RPMI8226 (cell line): ENCODE measurements at regions not wholly inside any gene's neighbourhood (a gene's known extent, or its start where the extent isn't known, plus 50 kb on each side); places are given as distances from the start of the nearest gene placed in this dataset.
A peak's percentile ranks its signal among the peaks of the same experiment; 100 is the strongest.
"Not testable (repeated sequence)": the region's sequence is repeated elsewhere in the genome, so short reads cannot be mapped to it uniquely, and the experiment has no call there.

Experiments
- DNase-seq: peaks from one replicate; pipeline ENCODE4 v3.0.0-alpha.2; 2015

DNA sequence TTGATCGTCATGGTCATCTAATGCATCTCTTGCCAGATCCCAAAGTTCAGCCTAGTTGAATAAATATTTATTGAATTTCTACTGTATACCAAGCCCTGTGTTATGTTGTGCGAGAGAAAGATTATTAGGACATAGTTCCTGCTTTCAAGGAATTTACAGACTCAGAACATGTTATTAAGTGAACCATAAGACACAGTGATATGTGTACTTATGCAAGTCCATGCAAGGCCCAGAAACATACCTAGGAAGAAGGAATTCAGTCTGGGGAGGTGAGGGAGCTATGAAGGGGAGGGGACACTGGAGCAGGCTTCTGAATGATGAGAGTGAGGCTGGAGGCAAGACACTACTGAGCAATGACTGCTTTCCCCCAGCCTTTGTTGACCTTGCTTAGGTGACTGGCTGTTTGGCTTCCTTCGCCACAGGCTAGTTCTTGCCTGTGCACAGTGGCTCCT is 81.4 kb downstream of the ACAA2 start:
- no peak for DNase-seq

- no peak for DNase-seq
These were observed 81.9 kb downstream of the ACAA2 start for GRCh38 chr18:49731421-49731841.

GRCh38 chr18:49730951-49731391 is 82.4 kb downstream of the ACAA2 start:
- no peak for DNase-seq

GRCh38 chr18:49728542-49728941 is 84.8 kb downstream of the ACAA2 start:
- DNase-seq = peak; percentile 71

GRCh38 chr18:49727816-49728215 is 85.5 kb downstream of the ACAA2 start:
- DNase-seq = no peak

DNA sequence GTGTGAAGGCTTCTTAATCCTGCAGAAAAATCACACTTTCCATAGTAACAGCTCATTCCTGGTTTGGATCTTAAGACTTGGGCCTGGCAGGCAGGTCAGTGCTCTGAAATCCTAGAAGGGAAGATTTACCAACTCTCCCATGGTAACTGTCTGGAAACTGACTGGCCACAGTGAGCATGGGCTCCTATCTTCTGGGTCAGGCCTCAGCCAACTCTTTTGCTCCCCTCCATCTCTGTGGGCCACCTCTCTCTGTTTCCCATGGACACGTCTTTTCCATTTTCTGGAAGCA is 86.7 kb downstream of the ACAA2 start:
- no peak for DNase-seq

DNA sequence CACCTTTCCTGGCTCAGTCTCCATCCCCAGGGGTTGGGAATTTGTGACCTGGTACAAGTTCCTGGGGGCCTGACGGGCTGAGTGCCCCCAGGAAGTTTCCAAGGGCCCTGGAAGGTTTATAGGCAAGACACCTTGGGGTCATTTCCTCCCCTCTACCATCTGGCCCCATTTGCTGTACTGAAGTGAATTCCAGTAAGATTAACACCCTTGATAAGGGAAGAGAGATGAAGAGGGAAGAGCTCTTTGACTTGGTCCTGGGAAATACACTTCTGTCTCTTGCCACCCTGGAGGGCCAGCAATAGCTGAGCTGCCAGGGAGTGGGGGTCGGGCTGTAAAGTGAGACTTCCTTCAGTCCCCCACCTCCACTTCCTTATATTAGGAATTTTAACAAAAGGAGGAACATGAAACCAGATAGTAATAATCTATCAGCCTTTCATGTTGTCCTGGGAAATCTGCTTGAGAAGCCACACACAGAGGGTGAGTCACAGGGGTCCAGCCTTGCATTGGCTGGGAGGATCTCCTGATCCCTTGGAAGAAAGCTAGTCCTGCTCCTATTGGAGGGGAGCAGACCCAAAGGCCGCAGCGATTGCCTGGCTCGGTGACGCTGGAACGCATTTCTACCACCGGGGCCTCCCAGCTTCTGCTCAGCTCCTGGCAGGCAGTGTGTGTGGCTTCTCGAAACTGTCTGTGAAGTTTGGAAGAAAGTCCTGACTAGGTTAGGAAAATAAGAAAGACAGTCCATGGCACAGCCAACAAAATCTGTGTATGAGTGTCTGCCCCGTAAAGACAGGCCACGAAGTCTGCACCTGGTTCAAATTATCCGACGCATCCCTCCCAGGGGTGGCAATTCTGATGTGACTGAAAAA is 87.3 kb downstream of the ACAA2 start:
- DNase-seq = no peak

DNA sequence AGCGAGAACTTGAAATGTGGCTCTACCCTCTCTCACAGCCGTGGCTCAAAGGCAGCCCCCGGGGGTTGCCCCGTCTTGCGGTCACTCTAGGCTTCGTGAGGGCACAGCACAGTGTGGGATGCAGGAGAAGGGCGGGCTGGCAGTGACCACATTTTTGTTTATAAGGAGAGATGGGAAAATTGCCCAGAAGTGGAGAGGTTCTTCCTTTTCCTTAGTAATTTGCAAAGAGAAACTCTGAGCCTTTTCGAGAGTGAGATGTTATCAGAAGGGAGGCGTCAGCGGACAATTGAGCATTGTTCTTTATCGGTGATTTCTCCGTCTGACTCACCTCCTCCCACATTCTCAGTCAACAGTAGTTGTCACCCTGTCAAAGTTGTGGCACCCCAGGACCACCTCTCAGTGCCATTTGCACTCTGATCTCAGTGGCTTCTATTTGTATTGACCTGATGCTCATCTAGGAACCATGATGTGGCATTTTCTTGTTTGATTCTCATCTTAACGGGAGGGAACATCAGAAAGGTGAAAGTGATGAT is 89.6 kb downstream of the ACAA2 start:
- DNase-seq = no peak

DNA sequence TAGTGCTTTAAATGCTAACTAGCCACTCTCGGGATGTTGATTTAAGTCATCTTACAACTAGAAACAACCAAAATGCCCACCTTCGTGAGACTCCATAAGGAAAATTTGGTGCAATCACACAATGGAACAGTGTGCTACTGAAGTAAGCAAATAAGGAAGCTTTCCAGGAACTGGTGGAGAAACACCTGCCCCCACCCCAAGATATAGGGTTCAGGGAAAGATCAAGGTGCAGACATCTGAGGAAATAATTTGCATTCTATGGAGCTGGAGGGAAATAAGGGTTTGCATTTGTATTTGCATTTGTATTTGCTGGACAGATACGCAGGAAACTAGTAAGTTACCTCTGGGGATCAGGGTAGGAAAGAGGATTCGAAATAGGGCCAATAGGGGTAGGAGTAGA is 90.9 kb downstream of the ACAA2 start:
- DNase-seq = no peak

- DNase-seq = no peak
These were observed 91.4 kb downstream of the ACAA2 start for GRCh38 chr18:49721981-49722380.

- not testable (repeated sequence) for DNase-seq
These were observed 92.4 kb downstream of the ACAA2 start for GRCh38 chr18:49720944-49721343.

- DNase-seq = no peak
These were observed 95.7 kb downstream of the ACAA2 start for GRCh38 chr18:49717617-49718016.

DNA sequence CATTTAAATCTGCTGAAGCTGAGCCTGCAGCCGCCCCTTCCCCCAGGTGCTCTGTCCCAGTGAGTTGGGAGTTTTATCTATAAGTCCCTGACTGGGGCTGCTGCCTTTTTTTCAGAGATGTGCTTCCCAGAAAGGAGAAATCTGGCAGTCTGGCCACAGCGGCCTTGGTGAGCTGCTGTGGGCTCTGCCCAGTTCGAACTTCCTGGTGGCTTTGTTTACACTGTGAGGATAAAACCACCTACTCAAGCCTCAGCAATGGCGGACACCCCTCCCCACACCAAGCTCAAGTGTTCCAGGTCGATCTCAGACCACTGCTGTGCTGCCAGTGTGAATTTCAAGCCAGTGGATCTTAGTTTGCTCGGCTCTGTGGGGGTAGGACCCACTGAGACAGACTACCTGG is 97.3 kb downstream of the ACAA2 start:
- DNase-seq = no peak

GRCh38 chr18:49709347-49709690 is 104.0 kb downstream of the ACAA2 start:
- no peak for DNase-seq

- no peak for DNase-seq
These were observed 104.5 kb downstream of the ACAA2 start for GRCh38 chr18:49708662-49709346.

GRCh38 chr18:49707599-49707998 is 105.7 kb downstream of the ACAA2 start:
- DNase-seq = no peak

DNA sequence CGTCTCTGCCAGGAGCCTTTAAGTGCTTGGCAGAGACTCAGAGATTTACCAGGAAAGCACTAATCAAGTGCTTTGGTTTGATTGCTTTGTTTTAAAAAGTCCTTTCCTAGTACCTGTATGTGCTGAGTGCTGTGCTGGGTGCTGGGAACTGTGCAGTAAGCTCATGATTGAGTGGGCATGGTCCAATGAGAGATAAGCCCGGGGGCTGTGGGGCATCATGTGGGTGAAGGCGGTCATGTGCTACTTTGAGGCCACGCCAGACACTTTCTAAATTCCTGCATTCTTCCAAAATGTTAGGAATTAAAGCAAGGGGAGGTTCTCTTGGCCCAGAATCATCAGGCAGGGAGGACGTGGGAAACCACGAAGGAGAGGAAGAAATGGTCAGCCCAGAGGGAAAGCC is 109.0 kb downstream of the ACAA2 start:
- no peak for DNase-seq

DNA sequence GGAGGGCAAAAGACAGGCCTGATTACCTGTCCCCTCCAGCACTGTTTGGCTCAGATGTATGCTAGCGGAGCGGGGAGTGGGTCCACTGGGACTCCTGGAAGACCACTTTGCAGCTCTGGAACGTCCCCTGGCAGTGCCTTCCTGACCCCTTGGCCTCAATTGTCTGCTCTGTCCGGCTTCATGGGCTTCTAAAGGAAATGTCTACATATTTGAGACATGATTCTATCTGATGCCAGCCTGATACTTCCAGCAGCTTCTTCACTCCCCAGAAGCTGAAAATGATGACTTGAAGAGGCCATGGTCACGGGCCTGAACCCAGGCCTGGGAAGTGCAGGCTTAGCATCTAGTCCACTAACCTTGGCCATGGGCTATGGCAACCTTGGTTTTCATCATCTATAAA is 112.1 kb downstream of the ACAA2 start:
- DNase-seq = no peak

DNA sequence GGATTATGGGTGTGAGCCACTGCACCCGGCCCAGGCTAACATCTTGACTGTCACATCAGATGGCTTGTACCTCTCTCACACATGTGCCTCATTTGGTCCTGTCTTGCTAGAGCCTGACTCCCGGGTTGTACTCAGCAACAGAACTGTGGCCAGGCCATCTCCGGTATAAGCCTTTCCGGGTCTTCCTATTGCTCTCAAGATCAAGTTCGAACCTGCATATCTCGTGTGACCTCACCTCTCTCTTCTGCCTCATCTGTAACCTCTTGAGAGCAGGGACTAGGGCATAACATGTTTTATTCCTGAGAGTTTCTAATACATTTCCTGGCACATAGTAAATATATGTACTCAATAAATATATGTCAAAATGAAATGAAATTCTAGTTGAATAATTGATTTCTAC is 114.0 kb downstream of the ACAA2 start:
- DNase-seq = no peak

- DNase-seq = no peak
These were observed 114.8 kb downstream of the ACAA2 start for GRCh38 chr18:49698525-49699025.

DNA sequence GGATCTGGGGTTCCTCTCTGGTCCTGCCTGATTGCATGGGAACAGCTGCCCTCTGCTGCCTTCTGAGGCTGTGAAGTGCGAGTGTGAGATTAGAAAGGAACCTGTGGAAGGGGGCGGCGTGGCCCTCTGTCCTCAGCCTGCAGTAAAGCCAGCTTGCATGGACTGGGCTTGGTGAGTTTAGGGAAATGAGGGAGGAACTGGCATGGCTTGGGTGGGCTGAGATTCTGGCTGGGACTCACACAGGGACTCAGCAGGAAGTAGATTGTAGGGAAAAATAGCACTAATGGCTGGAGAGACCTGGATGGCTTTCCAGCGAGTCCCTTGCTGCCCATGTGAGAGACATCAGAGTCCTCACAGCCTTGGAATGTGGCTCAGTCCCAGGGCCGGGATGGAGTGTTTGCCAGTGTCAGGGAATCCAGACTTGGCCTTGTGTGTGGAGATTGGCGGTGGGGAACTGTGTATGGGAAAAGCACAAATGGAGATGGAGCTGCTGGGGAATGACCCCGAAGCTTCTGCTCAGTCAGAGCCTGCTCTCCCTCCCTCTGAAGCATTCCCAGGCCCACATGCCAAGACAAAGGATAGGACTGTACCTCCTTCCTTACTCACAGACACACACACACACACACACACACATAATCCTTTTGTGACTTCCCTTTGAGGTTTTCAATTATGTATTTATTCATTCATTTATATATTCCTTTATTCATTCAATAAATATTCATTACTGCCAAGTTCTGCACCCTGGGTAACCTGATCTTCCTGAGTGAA is 115.4 kb downstream of the ACAA2 start:
- DNase-seq = no peak

DNA sequence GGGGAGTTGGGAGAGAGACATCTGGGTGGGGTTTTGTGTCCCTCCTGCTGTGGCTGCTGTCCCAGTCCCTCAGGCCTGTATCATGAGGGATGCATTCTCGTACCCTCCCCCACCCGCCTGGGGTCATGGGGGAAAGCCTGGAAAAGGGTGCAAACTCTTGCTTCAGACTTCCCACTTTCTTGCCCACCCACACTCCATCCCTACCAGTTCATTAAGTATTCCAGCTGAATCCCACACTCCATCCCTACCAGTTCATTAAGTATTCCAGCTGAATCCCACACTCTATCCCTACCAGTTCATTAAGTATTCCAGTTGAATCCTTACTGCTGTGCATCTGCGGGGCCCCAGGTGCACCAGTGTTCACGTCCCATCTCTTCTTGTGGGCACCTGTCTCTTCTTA is 116.3 kb downstream of the ACAA2 start:
- no peak for DNase-seq

DNA sequence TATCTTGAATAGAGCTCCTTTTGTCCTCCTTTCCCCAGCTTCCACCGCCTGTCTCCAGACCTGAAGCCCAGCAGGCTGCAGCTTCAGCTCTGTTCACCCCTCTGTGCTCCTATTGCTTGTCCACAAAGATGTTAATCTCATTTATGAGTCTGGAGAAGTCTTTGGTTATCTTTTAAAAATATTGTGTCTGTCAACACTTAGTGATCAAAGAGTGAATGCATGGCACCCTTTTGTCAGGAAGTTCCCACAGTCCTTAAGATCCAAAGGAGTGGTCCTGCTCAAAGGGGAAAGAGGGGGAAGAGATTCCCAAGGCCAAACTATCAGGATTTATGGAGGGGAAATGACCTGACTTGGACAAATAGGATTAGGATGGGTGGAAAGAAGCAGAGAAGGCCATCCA is 118.9 kb downstream of the ACAA2 start:
- DNase-seq = no peak

GRCh38 chr18:49693717-49694005 is 119.7 kb downstream of the ACAA2 start:
- no peak for DNase-seq
